SIG-M5 treated with dmso at 0.1 percent for 504 hours (cell line): ENCODE measurements at regions not wholly inside any gene's neighbourhood (a gene's known extent, or its start where the extent isn't known, plus 50 kb on each side); places are given as distances from the start of the nearest gene placed in this dataset.
"Not testable (repeated sequence)": the region's sequence is repeated elsewhere in the genome, so short reads cannot be mapped to it uniquely, and the experiment has no call there.

Experiments used
- DNase-seq: peaks from one replicate; lab custom pipeline; 2025; ENCODE audit not compliant: unreplicated experiment; lab: John Stamatoyannopoulos, UW

- DNase-seq = no peak
Observed at GRCh38 chr12:68539615-68539952, 71.1 kb upstream of the RAP1B start.

GRCh38 chr12:68540768-68541167 lies 69.9 kb upstream of the RAP1B start:
- DNase-seq = not testable (repeated sequence)

DNA sequence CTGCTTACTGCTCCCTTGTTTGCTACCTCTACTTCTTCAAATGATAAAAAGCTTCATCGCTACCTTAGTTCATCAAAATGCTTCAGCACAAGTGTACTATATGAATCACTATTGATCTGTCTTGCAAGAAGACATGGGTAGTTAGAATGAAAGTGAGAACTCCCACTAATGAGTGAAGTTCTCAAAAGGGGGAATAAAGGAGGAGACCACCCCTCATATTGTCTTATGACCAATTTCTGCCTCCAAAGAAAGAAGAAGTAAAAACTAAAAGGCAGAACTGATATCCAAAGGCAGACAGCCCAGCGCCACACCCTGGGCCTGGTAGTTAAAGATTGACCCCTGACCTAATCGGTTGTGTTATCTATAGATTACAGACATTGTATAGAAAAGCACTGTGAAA lies 63.4 kb upstream of the RAP1B start:
- not testable (repeated sequence) for DNase-seq

GRCh38 chr12:68552605-68553195 lies 58.0 kb upstream of the RAP1B start:
- DNase-seq = not testable (repeated sequence)

GRCh38 chr12:68557011-68557730 lies 53.5 kb upstream of the RAP1B start:
- DNase-seq = no peak

- peak; percentile 16 for DNase-seq
Observed at GRCh38 chr12:68559246-68559645, 51.5 kb upstream of the RAP1B start.

- DNase-seq = peak; percentile 88
Observed at GRCh38 chr12:68559984-68560850, 50.5 kb upstream of the RAP1B start.

GRCh38 chr12:68560851-68561422 lies 49.8 kb upstream of the RAP1B start:
- no peak for DNase-seq
